NCI-H1436 (cell line): ENCODE measurements at regions not wholly inside any gene's neighbourhood (a gene's known extent, or its start where the extent isn't known, plus 50 kb on each side); places are given as distances from the start of the nearest gene placed in this dataset.
"Not testable (repeated sequence)": the region's sequence is repeated elsewhere in the genome, so short reads cannot be mapped to it uniquely, and the experiment has no call there.

Source experiments
- DNase-seq: peaks from one replicate; lab custom pipeline; 2025; lab: John Stamatoyannopoulos, UW

DNA sequence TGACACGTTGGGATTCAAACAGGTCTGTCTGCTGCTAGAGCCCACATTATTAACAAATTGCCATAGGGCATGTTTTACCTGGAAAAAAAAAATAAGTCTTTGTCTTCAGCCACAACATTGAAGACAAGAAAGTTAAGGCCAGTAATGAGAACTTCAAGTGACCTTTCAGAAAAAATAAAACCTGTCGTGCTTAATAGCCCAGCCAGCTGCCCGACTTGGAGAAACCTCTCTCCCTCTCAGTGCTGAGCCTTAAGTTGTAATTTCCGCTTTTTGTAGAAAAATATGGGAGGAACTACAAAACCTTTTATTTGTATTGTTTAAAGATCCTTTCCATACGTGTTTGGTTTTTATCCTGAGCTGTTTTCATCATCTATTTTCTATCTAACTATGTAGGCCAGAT is 454.3 kb upstream of the SLITRK6 start:
- DNase-seq, result not testable (repeated sequence)

DNA sequence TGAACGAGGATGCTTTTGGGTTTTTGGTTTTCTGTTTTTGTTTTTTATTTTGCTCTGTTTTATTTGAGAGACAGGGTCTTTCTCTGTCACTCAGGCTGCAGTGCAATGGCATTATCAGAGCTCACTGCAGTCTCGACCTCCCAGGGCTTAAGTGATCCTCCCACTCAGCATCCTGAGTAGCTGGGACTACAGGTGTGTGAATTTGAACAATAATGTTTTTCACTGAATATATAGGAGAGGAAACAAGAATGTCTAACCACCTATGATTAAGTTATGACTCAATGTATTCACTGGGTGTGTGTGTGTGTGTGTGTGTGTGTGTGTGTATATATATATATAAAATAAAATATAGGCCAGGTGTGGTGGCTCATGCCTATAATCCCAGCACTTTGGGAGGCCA is 456.6 kb upstream of the SLITRK6 start:
- not testable (repeated sequence) for DNase-seq

DNA sequence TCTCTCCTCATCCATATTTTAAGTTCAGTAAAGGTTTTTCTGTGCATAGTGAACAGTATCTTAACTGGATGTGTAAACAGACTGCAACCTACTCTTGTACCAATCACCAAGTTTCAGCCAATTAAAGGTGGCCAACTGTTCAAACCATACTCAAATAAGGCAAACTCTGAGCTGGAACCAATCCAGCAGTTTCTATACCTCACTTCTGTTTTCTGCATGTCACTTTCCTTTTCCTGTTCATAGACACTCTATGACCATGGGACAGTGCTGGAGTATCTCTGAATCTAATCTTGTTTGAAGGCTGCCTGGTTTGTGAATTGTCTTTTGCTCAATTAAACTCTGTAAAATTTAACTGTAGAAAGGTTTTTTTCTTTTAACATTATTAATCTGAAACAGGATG is 470.3 kb upstream of the SLITRK6 start:
- DNase-seq, result no peak

GRCh38 chr13:86282442-86282841 is 483.2 kb upstream of the SLITRK6 start:
- DNase-seq, result no peak

- DNase-seq, result no peak
Observed at GRCh38 chr13:86283031-86283430, 483.8 kb upstream of the SLITRK6 start.

DNA sequence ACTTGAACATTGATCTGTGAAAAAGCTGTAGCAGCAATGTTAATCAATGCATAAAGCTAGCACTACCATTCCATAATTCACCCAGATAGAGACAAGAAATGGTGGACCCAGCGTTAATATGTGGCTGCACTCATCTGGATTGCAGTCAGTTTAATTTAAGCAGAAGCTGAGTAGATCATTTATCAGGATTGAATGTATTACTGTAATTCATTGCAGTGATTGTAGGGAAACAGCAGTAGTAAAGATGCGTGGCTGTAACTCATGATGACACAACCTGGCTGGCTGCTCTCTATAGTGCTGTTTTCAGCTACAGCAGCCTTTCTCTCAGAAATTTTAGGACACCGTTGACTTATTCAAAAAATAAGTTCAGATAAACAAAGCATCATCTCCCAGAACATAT is 499.5 kb upstream of the SLITRK6 start:
- no peak for DNase-seq

DNA sequence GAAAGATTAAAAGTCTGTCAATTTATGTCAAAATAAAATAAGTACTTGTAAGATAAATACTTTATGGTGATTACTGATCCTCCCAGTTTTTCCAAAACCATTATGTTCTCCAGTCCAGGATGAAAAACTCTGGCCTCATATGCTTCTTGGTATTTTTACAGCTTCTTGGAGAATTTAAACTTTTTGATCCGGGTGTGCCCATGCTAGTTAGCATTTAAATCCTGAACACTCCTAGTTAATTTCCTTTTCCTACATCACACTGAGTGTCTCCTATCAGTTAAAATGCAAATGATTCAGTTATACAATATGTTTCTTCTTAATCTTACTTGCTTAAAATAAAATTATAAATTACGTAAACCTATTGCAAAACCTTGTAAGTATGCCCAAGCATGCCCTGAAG is 499.9 kb upstream of the SLITRK6 start:
- DNase-seq, result no peak

DNA sequence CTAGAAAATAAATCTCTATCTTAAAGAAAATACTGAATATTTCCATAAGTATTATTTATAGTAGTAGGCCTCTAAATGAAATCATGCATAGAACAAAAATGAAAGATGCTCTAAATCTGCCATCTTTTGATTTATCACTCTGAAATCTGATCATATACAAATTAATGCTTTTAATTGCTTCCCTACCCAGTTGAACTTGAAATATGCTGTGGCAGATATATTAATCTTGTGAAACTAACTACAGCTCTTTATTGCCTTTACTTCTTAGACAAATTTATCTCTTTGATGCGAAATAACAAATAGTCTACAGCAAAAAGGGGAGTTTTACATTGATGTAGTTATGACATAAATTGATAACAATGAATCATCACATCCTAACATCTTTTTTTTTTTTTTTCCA is 510.7 kb upstream of the SLITRK6 start:
- DNase-seq, result no peak

GRCh38 chr13:86313421-86313820 is 514.2 kb upstream of the SLITRK6 start:
- DNase-seq, result no peak

- DNase-seq, result no peak
Observed at GRCh38 chr13:86318450-86318849, 519.2 kb upstream of the SLITRK6 start.

- no peak for DNase-seq
Observed at GRCh38 chr13:86324191-86324590, 525.0 kb upstream of the SLITRK6 start.

DNA sequence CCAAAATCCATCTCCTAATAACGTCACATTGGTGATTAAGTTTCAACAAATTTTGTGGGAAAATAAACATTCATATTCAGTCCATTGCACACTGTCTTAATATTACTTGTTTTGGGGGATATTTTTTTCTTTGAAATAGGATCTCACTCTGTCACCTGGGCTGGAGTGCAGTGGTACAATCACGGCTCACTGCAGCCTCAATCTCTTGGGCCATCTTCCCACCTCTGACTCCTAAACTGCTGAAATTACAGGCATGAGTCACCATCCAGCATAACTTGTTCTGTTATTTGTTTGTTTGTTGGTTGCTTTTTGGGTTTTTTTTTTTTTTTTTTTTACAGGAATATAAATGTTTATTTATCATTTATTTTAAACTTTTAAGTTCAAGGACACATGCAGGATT is 556.1 kb upstream of the SLITRK6 start:
- DNase-seq, result no peak

GRCh38 chr13:86357106-86357505 is 557.9 kb upstream of the SLITRK6 start:
- DNase-seq, result no peak

DNA sequence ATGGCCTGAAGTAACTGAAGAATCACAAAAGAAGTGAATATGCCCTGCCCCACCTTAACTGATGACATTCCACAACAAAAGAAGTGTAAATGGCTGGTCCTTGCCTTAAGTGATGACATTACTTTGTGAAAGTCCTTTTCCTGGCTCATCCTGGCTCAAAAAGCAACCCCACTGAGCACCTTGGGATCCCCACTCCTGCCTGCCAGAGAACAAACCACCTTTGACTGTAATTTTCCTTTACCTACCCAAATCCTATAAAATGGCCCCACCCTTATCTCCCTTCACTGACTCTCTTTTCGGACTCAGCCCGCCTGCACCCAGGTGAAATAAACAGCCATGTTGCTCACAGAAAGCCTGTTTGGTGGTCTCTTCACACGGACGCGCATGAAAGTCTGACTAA is 564.5 kb upstream of the SLITRK6 start:
- DNase-seq, result not testable (repeated sequence)

DNA sequence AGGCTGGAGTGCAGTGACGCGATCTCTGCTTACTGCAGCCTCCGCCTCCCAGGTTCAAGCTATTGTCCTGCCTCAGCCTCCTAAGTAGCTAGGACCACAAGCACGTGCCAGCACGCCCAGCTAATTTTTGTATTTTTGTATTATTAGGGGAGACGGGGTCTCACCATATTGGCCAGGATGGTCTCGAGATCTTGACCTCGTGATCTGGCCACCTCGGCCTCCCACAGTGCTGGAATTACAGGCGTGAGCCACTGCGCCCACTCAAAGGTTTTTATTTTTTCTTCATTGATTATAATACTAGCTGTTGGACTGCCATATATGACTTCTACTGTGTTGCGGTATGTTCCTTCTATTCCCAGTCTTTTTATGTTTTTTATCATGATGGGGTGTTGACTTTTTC is 569.7 kb upstream of the SLITRK6 start:
- DNase-seq, result no peak

DNA sequence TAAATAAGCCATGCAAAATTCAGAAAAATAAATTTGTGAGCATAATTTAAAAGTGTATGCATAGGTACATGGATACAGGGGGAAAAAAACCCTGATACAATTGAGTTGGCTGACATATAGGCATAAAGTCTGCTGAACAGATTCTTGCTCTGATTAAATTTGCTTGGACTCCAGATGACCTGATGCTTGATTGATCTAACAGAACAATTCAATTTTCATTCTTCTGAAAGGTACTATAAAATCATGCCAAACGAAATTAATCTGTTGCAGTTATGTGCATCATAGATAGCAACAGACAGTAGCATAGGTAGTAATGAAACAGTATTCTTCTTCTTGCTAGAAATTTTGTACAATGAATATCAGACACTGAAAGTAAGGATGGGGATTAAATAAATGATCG is 578.2 kb upstream of the SLITRK6 start:
- DNase-seq, result no peak

DNA sequence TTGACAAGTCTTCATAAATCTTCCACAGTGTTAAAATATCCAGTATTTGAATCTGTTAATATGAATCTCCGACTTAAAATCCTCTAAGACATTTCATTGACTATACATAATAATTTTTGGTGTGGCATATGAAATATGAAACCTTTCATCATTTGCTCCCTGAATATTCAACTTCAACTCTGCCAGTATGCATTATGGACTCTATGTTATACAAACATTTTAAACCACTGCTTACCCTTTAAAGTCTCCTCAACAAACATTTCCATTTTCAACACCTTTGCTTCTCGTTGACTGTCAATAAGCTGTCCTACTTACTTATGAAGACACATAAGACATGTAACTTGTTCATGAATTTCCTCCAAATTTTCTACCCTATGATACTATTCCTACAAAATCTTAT is 579.4 kb upstream of the SLITRK6 start:
- no peak for DNase-seq

DNA sequence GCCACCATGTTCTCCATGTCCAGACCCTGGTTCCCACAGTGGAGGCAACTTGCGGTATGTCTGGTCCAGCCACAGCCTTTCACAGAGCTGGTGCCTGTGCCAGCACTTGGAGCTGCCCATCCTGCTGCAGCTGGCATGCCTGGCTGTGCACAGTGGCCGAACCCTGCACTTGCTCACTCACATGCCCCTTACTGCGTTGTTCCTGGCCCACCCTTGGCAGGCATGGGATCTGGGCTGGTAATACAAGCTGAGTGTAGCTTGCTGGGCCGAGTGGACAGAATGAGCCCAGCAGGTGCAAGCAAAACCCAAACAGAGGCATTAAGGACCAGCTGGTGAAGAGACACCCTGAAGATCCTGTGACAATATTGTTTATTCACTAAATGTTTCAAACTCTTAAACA is 583.9 kb upstream of the SLITRK6 start:
- no peak for DNase-seq

- DNase-seq, result no peak
Observed at GRCh38 chr13:86383561-86383960, 584.3 kb upstream of the SLITRK6 start.

- no peak for DNase-seq
Observed at GRCh38 chr13:86397635-86398034, 598.4 kb upstream of the SLITRK6 start.

- DNase-seq, result no peak
Observed at GRCh38 chr13:86399572-86399971, 600.4 kb upstream of the SLITRK6 start.

DNA sequence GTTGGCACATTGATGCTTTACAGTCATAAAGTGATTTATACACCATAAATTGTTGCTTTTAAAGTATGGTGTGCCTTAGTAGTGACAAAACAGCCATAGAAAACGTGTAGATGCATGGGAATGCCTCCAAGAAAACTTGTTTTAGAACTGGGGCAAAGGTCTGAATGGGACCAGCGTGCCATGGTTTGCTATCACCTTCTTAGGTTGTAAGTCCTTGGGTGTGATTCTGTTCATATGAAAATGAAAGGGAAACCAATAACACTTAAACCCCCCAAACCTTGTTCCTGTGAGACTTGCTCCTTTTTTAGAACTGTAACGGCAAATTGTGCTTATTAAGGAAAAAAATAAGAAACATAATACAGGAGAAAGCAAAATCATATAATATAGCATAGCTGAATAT is 603.3 kb upstream of the SLITRK6 start:
- no peak for DNase-seq

- DNase-seq, result no peak
Observed at GRCh38 chr13:86403181-86403580, 604.0 kb upstream of the SLITRK6 start.

DNA sequence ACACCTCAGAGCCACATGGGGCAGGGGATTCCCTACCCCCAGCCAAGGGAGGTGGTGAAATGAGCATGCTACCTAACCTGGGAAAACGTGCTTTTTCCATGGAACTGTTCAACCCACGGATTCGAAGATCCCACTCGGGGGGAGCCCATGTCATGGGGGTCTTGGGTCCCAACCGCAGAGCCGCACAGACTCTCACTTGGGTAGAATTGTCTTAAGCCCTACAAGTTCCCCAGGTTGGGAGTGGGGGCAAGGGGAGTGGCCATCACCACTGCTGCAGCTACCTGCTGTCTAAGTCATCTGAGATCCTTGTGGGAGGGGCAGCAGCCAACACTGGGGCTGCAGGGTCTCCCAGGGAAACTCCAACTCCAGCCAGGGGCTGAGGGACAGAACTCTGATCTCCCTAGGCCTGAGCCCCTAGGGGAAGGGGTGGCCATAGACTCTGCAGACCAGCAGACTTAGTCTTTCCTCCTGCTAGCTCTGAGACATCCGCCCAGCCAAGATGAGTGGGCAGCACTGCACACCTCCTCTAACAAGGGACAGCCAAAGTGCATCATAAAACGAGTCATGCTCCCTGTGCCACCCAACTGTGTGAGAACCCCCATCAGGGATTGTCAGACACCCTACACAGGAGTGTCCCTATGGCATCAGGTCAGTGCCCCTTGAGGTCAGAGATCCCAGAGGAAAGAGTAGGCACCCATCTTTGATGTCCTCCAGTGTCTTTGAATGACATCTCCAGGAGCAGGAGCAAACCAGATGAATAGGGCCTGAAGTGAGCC is 610.4 kb upstream of the SLITRK6 start:
- DNase-seq, result no peak
